ENCODE measurements at regions not wholly inside any gene's neighbourhood (a gene's known extent, or its start where the extent isn't known, plus 50 kb on each side); places are given as distances from the start of the nearest gene placed in this dataset.

- no peak for TF ChIP-seq POLR2A (IDR thresholded peaks at IDR 0.05)
- no peak for TF ChIP-seq CTCF (IDR thresholded peaks at IDR 0.05)
- no peak for TF ChIP-seq EP300 (IDR thresholded peaks at IDR 0.05)
These were observed 77.6 kb upstream of the SLC39A8 start for GRCh38 chr4:102422843-102423242.

Measured in ovary (tissue), 3 donors.